ENCODE measurements at regions not wholly inside any gene's neighbourhood (a gene's known extent, or its start where the extent isn't known, plus 50 kb on each side); places are given as distances from the start of the nearest gene placed in this dataset.
"Not testable (repeated sequence)": the region's sequence is repeated elsewhere in the genome, so short reads cannot be mapped to it uniquely, and the experiment has no call there.

DNA sequence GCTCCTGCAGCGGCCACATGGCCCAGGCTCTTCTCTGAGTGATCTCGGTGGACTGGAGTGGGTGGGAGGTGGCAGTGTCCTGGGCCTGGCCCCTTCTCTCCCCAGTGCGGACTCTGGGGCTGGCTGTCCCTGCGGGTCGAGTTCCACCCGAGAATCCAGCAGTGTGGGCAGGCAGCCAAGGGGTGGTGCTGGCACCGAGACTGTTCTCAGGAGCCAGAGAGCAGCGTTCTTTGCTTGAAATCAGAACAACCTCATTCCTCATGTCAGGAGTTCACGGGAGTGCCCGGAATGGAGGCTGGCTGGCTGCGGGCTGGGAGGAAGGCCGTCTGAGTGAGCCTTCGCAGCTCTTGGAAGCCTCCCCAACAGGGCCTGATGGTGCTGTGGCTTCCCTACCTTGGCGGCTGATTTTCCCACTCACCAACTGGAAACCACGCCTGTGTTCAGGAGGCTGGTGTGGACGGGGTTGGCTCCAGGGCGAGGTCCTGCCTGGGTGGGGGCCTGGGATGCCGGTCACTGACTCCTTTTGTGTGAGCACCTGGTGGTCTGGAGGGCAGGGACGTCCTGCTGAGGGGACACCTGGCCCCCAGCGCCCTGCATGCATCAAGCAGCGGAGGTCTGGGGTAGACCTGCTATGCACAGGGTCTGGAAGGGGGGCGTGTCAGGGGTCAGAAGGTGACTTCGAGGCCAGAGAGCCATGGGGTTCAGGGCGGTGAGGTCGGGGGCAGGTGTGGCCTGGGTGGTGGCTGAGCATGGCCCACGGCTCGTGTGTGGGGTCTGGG is 137.6 kb downstream of the TMEM121 start:
- not testable (repeated sequence) for DNase-seq

DNA sequence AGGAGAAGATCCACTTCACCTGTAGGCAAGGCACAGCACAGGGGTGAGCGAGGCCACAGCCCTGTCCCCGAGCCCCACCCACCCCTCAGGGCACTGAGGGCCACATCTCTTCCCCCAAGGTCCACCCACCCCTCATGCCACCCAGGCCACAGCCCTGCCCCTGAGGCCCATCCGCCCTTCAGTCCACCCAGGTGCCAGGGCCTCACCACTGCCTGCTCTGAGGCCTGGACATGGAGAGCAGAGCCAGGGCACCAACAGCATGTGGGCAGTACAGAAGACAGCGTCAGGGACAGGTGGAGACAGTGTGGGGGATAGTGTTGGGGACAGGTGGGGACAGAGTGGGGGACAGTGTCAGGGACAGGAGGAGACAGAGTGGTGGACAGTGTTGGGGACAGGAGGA is 138.3 kb downstream of the TMEM121 start:
- no peak for DNase-seq

DNA sequence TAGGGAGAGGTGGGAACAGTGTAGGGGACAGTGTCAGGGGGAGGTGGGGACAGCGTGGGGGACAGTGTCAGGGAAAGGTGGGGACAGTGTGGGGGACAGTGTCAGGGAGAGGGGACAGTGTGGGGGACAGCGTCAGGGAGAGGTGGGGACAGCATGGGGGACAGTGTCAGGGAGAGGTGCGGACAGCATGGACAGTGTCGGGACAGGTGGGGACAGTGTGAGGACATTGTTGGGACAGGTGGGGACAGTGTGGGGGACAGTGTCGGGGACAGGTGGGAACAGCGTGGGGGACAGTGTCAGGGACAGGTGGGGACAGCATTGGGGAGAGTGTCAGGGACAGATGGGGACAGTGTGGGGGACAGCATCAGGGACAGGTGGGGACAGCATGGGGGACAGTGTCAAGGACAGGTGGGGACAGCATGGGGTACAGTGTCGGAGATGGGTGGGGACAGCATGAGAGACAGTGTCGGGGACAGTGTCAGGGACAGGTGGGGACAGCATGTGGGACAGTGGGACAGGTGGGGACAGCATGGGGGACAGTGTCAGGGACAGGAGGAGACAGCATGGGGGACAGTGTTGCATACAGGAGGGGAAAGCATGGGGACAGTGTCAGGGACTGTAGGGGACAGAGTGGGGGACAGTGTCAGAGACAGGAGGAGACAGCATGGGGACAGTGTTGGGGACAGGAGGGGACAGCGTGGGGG is 139.0 kb downstream of the TMEM121 start:
- no peak for DNase-seq

DNA sequence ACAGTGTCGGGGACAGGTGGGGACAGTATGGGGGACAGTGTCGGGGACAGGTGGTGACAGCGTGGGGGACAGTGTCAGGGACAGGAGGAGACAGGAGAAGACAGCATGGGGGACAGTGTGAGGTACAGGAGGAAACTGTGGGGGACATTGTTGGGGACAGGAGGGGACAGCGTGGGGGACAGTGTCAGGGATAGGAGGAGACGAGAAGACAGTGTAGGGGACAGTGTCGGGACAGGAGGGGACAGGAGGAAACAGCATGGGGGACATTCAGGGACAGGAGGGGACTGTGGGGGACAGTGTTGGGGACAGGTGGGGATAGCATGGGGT is 139.5 kb downstream of the TMEM121 start:
- no peak for DNase-seq

DNA sequence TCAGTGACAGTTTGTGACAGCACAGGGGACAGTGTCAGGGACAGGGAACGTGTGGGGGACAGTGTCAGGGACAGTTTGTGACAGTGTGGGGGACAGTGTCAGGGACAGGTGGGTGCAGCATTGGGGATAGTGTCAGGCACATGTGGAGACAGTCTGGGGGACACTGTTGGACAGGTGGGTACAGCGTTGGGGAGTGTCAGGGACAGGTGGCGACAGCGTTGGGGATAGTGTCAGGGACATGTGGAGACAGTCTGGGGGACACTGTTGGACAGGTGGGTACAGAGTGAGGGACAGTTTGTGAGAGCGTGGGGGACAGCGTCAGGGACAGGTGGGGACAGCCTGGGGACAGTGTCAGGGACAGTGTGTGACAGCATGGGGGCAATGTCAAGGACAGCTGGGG is 140.0 kb downstream of the TMEM121 start:
- DNase-seq = no peak

DNA sequence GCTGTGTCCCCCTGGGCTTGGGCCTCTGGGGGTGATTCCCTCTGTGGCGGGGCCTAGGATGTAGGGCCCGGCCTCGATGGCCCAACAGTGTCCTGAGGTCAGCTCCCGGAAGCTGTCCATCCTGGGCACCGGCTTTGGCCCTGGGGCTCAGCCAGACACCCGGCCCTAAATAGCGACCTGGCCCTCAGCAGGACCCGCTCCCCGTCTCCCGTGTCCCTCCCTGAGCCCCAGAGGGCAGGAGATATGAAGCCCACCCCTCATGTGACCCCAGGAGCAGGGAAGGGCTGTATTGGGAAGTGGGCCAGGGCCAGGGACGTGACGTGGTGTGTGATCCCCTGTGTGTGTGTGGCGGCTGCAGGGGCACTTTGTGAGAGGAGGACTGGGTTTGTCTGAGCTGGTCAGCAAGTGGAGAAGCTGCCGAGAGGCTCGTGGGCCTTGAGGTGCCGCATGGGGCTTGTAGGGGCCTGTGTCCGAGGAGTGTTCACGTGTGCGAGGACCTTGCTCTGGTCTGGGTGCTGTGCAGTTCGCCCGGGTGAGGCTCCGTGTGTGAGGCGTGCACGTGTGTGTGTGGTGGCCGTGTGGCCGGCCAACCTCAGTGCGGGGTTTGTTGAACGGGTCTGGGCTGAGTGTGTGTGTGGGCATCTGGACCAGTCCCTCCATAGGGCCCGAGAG is 140.7 kb downstream of the TMEM121 start:
- not testable (repeated sequence) for DNase-seq

DNA sequence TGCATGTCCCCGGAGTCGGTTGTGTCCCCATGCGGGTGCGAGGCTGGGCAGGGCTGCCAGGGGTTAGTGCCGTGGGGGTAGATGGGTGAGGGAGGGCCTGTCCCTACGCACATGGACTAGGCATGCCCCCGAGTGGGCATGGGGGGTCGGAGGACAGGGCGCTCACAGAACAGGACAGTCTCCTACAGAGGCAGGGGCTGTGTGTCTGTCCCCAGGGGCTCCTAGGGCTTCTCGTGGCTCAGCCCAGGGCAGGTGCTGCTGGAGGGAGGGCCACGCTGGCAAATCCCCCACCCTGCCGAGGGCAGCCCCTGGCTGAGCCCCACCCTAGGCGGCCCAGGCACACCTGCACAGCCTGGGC is 141.3 kb downstream of the TMEM121 start:
- DNase-seq = not testable (repeated sequence)

DNA sequence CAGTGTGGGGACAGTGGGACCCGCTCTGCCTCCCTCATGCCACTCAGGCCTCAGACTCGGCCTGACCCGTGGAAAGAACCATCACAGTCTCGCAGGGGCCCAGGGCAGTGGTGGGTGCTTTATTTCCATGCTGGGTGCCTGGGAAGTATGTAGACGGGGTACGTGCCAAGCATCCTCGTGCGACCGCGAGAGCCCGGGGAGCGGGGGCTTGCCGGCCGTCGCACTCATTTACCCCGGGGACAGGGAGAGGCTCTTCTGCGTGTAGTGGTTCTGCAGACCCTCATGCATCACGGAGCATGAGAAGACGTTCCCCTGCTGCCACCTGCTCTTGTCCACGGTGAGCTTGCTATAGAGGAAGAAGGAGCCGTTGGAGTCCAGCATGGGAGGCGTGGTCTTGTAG is 141.6 kb downstream of the TMEM121 start:
- DNase-seq = not testable (repeated sequence)

DNA sequence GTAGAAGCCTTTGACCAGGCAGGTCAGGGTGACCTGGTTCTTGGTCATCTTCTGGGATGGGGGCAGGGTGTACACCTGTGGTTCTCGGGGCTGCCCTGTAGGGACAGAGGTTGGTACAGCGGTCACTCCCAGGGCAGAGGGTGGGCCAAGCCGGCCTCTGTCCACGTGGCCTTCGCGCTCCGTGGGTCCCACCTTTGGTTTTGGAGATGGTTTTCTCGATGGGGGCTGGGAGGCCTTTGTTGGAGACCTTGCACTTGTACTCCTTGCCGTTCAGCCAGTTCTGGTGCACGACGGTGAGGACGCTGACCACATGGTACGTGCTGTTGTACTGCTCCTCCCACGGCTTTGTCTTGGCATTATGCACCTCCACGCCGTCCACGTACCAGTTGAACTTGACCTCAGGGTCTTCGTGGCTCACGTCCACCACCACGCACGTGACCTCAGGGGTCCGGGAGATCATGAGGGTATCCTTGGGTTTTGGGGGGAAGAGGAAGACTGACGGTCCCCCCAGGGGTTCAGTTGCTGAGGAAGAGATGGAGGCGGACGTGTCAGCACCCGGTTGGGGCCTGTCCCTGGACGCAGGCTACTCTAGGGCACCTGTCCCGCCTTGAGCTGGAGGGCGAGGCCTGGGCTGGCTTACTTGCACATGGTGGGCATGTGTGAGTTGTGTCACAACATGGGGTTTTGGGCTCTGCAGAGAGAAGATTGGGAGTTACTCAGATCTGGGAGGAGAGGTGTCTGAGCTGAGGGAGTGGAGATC is 142.3 kb downstream of the TMEM121 start:
- not testable (repeated sequence) for DNase-seq

DNA sequence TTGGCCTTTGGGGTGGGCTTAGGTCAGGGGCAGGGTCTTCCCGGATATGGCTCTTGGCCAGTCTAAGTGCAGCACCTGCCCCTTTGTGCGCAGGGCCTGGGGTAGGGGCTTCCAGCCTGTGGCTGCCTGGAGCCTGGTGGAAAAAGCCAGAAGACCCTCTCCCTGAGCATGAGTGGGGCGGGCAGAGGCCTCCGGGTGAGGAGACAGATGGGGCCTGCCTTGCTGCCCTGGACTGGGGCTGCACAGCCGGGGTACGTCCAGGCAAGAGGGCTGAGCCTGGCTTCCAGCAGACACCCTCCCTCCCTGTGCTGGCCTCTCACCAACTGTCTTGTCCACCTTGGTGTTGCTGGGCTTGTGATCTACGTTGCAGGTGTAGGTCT is 142.8 kb downstream of the TMEM121 start:
- DNase-seq = not testable (repeated sequence)

DNA sequence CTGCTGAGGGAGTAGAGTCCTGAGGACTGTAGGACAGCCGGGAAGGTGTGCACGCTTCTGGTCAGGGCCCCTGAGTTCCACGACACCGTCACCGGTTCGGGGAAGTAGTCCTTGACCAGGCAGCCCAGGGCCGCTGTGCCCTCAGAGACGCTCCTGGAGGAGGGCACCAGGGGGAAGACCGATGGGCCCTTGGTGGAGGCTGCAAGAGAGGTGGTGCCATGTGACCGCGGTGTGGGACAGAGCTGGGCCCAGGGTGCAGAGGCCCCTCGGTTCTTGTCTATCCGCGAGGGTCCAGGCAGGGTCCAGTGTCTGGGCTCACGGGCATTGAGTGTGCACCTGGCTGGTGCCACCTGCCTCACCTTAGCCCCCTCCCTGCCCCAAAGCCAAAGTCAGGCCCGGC is 143.3 kb downstream of the TMEM121 start:
- not testable (repeated sequence) for DNase-seq

DNA sequence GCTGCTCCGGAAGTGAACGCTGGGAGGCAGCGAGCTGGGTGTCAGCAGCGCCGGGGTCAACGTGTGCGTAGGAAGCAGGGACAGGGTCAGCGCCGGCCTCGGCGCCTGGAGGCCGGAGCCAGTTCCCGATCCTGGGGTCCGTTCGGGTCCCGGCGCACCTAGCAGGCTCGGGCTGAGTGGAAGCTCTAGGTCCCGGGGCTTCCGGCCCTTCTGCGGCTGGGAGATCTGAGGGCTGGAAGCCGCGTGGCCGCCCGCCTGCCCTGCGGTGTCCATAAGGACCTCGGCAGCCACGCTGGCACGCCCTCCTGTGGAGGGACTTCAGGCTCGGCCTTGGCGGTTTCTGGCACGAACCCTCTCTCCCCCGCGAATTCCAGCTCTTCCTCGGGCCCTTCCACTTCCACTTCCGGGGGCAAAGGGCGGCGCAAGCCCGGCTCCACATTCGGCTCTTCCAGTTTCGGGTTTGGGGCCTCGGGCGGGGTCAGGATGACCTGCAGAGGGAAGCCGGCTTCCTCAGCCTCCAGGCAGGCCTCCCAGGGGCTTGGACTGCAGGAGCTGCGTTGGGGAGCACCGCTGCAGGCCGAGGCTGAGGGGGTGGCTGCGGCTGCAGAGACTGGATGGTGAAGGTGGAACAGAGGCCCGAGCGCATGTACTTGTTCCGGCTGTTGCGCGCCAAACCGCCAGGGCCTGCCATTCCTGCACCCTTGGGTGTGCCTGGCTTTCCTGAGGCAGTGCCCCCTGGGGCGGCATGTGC is 146.2 kb downstream of the TMEM121 start:
- not testable (repeated sequence) for DNase-seq

DNA sequence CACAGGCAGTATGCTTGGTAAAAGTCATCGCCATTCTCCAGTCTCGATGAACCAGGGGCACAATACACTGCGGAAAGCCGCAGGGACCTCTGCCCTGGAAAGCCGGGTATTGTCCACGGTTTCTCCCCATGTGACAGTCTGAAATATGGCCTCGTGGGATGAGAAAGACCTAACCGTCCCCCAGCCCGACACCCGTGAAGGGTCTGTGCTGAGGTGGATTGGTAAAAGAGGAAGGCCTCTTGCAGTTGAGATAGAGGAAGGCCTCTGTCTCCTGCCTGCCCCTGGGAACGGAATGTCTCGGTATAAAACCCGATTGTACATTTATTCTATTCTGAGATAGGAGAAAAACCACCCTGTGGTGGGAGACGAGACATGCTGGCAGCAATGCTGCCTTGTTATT is 149.1 kb downstream of the TMEM121 start:
- not testable (repeated sequence) for DNase-seq

DNA sequence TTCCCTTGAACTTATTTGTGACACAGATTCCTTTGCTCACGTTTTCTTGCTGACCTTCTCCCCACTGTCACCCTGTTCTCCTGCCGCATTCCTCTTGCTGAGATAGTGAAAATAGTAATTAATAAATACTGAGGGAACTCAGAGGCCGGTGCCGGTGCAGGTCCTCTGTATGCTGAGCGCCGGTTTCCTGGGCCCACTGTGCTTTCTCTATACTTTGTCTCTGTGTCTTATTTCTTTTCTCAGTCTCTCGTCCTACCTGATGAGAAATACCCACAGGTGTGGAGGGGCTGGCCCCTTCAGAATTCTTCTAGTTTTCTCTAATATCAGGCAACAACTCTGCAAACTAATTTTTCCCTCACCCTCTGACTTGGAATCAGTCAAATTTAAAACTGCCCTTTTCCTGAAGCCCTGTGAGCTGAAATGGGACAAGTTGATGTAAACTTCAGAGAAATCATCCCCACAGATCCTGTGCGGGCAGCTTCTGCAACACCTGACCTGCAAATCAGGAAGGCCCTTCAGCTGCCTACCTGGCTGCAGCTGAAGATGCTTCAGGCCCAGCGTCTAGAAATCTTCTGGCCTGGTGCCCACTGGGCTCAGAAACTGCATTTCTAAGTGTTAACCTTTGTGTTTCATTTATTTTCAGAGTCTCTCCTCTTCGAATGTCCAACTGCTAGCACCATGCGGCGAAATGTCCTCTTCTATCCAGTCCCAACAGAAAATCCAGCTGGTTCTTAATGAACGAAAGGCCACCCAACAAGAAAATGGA is 149.7 kb downstream of the TMEM121 start:
- DNase-seq = not testable (repeated sequence)

DNA sequence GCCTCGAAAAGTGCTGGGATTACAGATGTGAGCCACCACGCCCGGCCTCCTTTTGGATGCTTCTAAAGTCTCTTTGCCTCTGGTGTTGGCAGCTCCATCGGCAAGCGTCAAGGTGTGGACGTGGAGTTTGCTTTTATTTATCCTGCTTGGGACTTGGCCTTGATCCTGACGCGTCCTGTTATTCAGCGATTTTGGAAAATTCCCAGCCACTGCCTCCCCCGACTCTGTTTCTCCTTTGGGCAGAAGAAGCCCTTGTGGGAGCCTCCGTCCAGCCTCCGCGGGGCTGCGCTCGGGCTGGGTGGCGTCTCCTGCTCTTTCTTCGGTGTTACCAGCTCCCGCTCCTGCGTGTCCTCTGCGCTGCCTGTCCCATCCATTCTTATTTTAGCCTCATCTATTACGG is 151.7 kb downstream of the TMEM121 start:
- DNase-seq = not testable (repeated sequence)

DNA sequence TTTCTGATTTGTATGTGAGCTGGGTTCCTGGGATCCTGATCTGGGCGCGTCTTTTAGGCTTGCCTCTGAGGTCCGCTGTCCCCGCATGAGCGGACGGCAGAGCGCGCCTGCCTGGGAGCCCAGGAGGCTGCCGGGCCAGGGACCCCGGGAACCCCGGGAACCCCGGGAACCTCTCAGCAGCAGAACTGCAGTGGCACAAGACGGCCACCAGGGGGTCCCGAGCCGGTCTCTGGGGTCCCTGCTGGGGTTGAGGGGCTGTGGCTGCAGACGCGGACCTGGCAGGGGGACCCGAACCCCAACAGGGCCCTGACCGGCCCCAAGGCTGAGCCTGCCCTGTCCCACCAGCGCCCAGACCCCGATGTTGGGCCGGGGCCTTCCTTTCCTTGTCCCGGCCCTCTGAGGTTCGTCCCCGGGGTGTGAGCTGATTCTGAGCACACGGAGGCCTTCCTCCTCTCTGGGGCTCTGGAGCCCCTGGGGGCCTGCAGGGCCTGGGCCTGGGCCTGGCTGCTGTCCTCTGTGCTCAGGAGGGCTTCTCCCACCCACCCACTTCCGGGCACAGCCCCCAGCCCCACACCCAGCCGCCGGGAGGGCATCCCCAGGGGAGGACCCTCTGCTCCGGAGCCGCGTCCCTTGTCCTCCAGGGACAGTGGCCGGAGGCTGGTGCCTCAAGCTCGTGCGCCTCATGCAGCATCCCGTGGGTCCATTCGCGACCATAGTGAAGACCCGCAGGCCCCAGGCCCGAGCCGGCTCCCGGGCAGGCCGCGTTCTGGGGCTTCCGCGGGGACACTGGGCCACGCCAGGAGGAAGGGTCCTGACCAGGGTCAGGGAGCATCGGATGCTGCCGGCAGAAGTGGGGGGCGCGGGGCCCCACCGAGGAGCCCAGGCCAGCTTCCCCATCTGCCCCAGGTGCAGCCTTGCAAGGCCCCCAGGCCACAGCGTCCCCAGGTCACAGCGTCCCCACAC is 152.9 kb downstream of the TMEM121 start:
- DNase-seq = not testable (repeated sequence)

DNA sequence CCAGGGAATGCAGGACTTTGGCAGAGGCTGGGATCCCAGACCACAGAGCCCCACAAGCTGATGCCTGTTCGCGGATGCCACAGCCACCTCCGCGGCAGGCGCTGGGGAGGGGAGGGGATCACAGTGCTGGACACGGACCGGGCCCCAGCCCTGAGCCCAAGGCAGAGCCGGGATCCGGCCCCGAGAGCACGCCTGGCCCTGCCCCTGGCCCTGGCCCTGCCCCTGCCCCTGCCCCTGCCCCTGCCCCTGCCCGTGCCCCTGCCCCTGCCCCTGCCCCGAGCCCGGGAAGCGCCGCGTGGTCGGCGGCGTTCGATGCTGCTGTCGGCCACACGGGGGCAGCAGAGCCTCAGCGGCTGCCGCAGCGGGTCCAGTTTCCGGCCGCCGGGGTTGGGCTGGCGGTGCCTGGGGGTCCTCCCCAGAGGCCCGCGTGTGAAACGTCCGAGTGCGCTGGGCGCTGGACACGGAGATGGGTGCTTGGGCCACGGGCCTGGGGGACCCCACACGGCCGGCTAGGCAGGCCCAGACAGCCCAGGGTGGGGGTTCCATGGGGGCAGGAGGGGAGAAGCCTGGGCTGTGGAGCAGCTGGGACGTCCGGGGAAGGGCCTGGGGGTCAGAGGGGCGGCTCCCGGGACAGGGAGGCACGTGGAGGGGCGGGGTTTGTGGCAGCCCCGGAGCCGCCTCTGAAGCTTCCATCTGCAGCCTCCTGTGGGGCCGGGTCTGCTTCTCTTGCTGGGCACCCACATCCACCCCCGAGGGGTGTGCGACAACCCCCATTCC is 153.8 kb downstream of the TMEM121 start:
- DNase-seq = peak; percentile 3

DNA sequence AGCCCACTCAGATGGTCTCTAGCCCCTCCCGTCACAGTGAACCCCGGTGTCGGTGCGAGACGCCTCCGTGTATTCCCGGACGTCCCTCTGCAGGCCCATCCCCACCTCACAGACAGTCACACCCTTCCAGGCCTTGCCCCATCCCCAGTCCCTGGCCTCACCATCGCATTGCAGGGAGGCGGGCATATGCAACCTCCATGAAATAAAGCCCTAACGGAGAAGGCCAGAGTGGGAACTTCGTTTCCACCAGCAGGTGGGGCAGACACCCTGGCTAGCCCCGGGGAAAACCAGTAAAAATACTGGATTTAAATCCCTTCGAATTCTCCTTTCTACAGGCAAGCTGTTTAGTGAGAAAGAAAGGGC is 154.3 kb downstream of the TMEM121 start:
- not testable (repeated sequence) for DNase-seq

DNA sequence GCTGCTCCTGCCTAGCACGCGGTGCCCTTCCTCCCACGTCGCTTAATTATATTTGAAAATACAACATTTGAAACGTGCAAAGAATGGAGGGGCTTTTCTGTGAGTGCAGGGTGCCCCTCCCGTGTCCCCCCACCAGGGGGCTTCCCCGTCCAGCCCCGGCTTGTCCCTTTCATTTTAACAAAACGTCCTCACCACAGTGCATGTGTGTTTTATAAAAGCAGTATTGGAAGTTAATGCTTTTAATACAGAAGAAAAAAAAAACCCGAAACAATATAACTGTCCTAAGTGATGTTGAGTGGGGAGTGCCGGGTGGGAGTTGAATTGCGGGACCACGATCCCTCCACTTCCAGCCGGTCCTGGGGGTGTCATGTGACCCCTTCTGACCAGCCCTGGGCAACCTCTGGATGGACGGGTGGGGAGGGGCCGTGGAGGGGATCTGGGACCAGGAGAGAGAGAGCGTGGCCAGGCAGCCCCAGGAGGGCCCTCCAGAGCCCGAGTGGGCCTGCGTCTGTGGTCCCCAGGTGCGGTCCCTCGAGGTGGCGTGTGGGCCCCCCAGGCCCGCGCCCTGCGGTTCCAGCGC is 155.3 kb downstream of the TMEM121 start:
- DNase-seq = not testable (repeated sequence)
